NT2/D1 (cell line): ENCODE measurements at regions not wholly inside any gene's neighbourhood (a gene's known extent, or its start where the extent isn't known, plus 50 kb on each side); places are given as distances from the start of the nearest gene placed in this dataset.

ENCODE experiments used
- SUZ12 ChIP-seq: IDR thresholded peaks from 2 replicates; pipeline ENCODE4 v1.6.1; 2011; ENCODE audit not compliant: insufficient read length, insufficient read depth; ENCODE audit errors: extremely low read depth
- YY1 ChIP-seq: IDR thresholded peaks from 2 replicates; pipeline ENCODE4 v1.6.1; 2011; ENCODE audit not compliant: insufficient read length, insufficient read depth
- ZNF274 ChIP-seq: IDR thresholded peaks from 2 replicates; pipeline ENCODE4 v1.6.1; 2011; ENCODE audit warnings: mild to moderate bottlenecking, low read depth, low read length

GRCh38 chr6:44050872-44051505, 76.3 kb downstream of the MRPL14 start:
- no peak for TF ChIP-seq YY1
- no peak for TF ChIP-seq ZNF274
- TF ChIP-seq SUZ12 = no peak
